Stimulated activated naive CD8-positive, alpha-beta T cell treated with anti-CD3 and anti-CD28 coated beads, Interleukin-15, Interleukin-2, amounts not matched to agents 100 U/mL and 50 U/mL, for 24 hours (primary cell): ENCODE measurements at regions not wholly inside any gene's neighbourhood (a gene's known extent, or its start where the extent isn't known, plus 50 kb on each side); places are given as distances from the start of the nearest gene placed in this dataset.

Source experiments
- ATAC-seq: fragments of 150-1000 bp; cut with Tn5 transposase; one replicate; pipeline ENCODE4 v1.10.0; 2021
- DNase-seq: peaks from one replicate; pipeline ENCODE4 v3.0.0; 2021

GRCh38 chr2:21633015-21633414 is 509.2 kb downstream of the TDRD15 start:
- no peak for DNase-seq
- no peak for ATAC-seq

GRCh38 chr2:21633466-21633865 is 509.7 kb downstream of the TDRD15 start:
- DNase-seq (no peak), ATAC-seq (no peak)

GRCh38 chr2:21633911-21634310 is 510.1 kb downstream of the TDRD15 start:
- ATAC-seq (no peak), DNase-seq (no peak)

- DNase-seq (no peak), ATAC-seq (no peak)
These were observed 516.3 kb downstream of the TDRD15 start for GRCh38 chr2:21640046-21640445.

GRCh38 chr2:21642647-21643046 is 518.9 kb downstream of the TDRD15 start:
- ATAC-seq (no peak), DNase-seq (no peak)

GRCh38 chr2:21643180-21643579 is 519.4 kb downstream of the TDRD15 start:
- ATAC-seq (no peak), DNase-seq (no peak)

- ATAC-seq = no peak
- no peak for DNase-seq
These were observed 520.5 kb downstream of the TDRD15 start for GRCh38 chr2:21644266-21644665.

GRCh38 chr2:21646345-21646744 is 522.6 kb downstream of the TDRD15 start:
- no peak for DNase-seq
- ATAC-seq = no peak

GRCh38 chr2:21650569-21650968 is 526.8 kb downstream of the TDRD15 start:
- no peak for ATAC-seq
- no peak for DNase-seq

GRCh38 chr2:21655136-21655535 is 531.4 kb downstream of the TDRD15 start:
- no peak for DNase-seq
- no peak for ATAC-seq

GRCh38 chr2:21656330-21657075 is 532.7 kb downstream of the TDRD15 start:
- no peak for DNase-seq
- no peak for ATAC-seq

- no peak for ATAC-seq
These were observed 533.7 kb downstream of the TDRD15 start for GRCh38 chr2:21657445-21657844.

GRCh38 chr2:21658269-21658668 is 534.5 kb downstream of the TDRD15 start:
- ATAC-seq = no peak
- no peak for DNase-seq

More at GRCh38 chr2:21657445-21657844, 533.7 kb downstream of the TDRD15 start:
- no peak for DNase-seq

- ATAC-seq (no peak), DNase-seq (no peak)
These were observed 535.2 kb downstream of the TDRD15 start for GRCh38 chr2:21658907-21659477.

- ATAC-seq = no peak
- no peak for DNase-seq
These were observed 540.3 kb downstream of the TDRD15 start for GRCh38 chr2:21664083-21664482.

- ATAC-seq = no peak
- no peak for DNase-seq
These were observed 543.9 kb downstream of the TDRD15 start for GRCh38 chr2:21667638-21668037.

- ATAC-seq (no peak), DNase-seq (no peak)
These were observed 544.4 kb downstream of the TDRD15 start for GRCh38 chr2:21668078-21668710.

GRCh38 chr2:21676041-21676440 is 552.3 kb downstream of the TDRD15 start:
- no peak for DNase-seq
- ATAC-seq = no peak

GRCh38 chr2:21676676-21677075 is 552.9 kb downstream of the TDRD15 start:
- ATAC-seq (no peak), DNase-seq (no peak)

- no peak for DNase-seq
- ATAC-seq = no peak
These were observed 560.1 kb downstream of the TDRD15 start for GRCh38 chr2:21683838-21684237.

- no peak for DNase-seq
- ATAC-seq = no peak
These were observed 563.8 kb downstream of the TDRD15 start for GRCh38 chr2:21687589-21687988.

- DNase-seq (no peak), ATAC-seq (no peak)
These were observed 566.2 kb downstream of the TDRD15 start for GRCh38 chr2:21690005-21690404.

- DNase-seq (no peak), ATAC-seq (no peak)
These were observed 569.3 kb downstream of the TDRD15 start for GRCh38 chr2:21693081-21693480.
